Astrocyte (in vitro differentiated cells and primary cell): ENCODE measurements at regions not wholly inside any gene's neighbourhood (a gene's known extent, or its start where the extent isn't known, plus 50 kb on each side); places are given as distances from the start of the nearest gene placed in this dataset.

Source experiments
- EZH2 ChIP-seq: IDR thresholded peaks from 2 replicates; pipeline ENCODE4 v1.6.1; 2012; ENCODE audit warnings: mild to moderate bottlenecking, low read length, inconsistent platforms; ENCODE audit not compliant: insufficient read depth
- TF ChIP-seq, protein P1 (sequence below): IDR thresholded peaks from 2 replicates; pipeline ENCODE4 v1.5.1; 2011; ENCODE audit warnings: low read depth, mild to moderate bottlenecking, inconsistent platforms, low read length, moderate library complexity; ENCODE audit not compliant: insufficient read depth

GRCh38 chr20:4476903-4477500 lies 209.3 kb upstream of the PRNP start:
- TF ChIP-seq, protein P1, sequence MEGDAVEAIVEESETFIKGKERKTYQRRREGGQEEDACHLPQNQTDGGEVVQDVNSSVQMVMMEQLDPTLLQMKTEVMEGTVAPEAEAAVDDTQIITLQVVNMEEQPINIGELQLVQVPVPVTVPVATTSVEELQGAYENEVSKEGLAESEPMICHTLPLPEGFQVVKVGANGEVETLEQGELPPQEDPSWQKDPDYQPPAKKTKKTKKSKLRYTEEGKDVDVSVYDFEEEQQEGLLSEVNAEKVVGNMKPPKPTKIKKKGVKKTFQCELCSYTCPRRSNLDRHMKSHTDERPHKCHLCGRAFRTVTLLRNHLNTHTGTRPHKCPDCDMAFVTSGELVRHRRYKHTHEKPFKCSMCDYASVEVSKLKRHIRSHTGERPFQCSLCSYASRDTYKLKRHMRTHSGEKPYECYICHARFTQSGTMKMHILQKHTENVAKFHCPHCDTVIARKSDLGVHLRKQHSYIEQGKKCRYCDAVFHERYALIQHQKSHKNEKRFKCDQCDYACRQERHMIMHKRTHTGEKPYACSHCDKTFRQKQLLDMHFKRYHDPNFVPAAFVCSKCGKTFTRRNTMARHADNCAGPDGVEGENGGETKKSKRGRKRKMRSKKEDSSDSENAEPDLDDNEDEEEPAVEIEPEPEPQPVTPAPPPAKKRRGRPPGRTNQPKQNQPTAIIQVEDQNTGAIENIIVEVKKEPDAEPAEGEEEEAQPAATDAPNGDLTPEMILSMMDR = no peak
- TF ChIP-seq EZH2 = no peak
